ENCODE measurements at regions not wholly inside any gene's neighbourhood (a gene's known extent, or its start where the extent isn't known, plus 50 kb on each side); places are given as distances from the start of the nearest gene placed in this dataset.

- no peak for TF ChIP-seq CTCF (IDR thresholded peaks at IDR 0.05)
- no peak for TF ChIP-seq POLR2A (IDR thresholded peaks at IDR 0.05)
Measured at GRCh38 chr3:177371146-177371545, 173.9 kb upstream of the TBL1XR1 start.

All from adrenal gland (tissue), 5 donors.